Mucosa of descending colon (tissue), 3 donors: ENCODE measurements at regions not wholly inside any gene's neighbourhood (a gene's known extent, or its start where the extent isn't known, plus 50 kb on each side); places are given as distances from the start of the nearest gene placed in this dataset.

Source experiments
- ATAC-seq: fragments of 200-7000 bp; cut with Tn5 transposase; one replicate; pipeline ENCODE4 v1.9.1; 2020; ENCODE audit warnings: mild to moderate bottlenecking, moderate library complexity
- DNase-seq, 3 donors: peaks; one replicate each; pipeline ENCODE4 v3.0.0-alpha.2; 2020
- H3K36me3 ChIP-seq: fragments of 200-600 bp; one replicate; pipeline ENCODE4 v1.8.0; 2021; ENCODE audit warnings: low read depth, mild to moderate bottlenecking
- H3K4me1 ChIP-seq: fragments of 200-600 bp; one replicate; pipeline ENCODE4 v1.8.0; 2021; ENCODE audit warnings: low read depth, mild to moderate bottlenecking
- H3K4me3 ChIP-seq: fragments of 200-600 bp; one replicate; pipeline ENCODE4 v1.8.0; 2021; ENCODE audit warnings: mild to moderate bottlenecking
- H3K9me3 ChIP-seq: fragments of 200-600 bp; one replicate; pipeline ENCODE4 v1.8.0; 2021; ENCODE audit warnings: mild to moderate bottlenecking
- CTCF ChIP-seq: fragments of 200-600 bp; IDR thresholded peaks from one replicate; pipeline ENCODE4 v1.8.0; 2022; ENCODE audit warnings: antibody characterized with exemption, mild to moderate bottlenecking
- intact Hi-C, 2 donors: fragments of 100-400 bp; cut with DNase I in 1 of 2; cut with micrococcal nuclease in 1 of 2; formaldehyde crosslinking; loops; one replicate each; pipeline versions ENCODE4 v1.11.0 to v1.11.1; 2022; cut with DNase I, micrococcal nuclease
- donor health status: DM: no; HTN: no; CAD: no; lungs with moderate emphysema.
- donor health status: DM: no; HTN: no; CAD: no.
- donor health status: DM: no; HTN: yes; CAD: no.

DNA sequence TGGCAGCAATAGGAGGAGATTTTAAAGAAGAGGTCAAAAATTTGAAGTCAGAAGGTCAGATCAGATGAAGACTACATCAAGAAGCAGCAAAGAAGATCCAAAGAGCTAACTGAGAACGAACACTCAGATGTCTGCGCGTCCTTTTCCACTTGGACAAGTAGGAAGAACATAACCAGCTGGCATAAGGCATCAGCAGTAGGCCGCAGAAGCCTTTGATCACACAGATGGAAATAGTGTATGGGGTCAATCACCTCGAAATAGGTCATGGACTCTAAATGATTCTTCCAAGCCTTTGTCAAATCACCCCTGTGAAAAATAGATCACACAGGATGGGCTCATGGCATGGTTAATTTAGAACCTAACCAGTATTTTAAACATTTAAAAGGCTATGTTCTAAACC, 56.4 kb upstream of the TOM1L1 start:
- Histone ChIP-seq H3K9me3 (no peaks in the 10 kb centered on the region), H3K36me3 (no peaks in the 10 kb centered on the region), H3K4me3 (no peak overlapping the region), H3K4me1 (no peaks in the 10 kb centered on the region)
- DNase-seq: no peak
- no peak for ATAC-seq
- intact Hi-C loops: no loop called here
- no peak for TF ChIP-seq CTCF

DNA sequence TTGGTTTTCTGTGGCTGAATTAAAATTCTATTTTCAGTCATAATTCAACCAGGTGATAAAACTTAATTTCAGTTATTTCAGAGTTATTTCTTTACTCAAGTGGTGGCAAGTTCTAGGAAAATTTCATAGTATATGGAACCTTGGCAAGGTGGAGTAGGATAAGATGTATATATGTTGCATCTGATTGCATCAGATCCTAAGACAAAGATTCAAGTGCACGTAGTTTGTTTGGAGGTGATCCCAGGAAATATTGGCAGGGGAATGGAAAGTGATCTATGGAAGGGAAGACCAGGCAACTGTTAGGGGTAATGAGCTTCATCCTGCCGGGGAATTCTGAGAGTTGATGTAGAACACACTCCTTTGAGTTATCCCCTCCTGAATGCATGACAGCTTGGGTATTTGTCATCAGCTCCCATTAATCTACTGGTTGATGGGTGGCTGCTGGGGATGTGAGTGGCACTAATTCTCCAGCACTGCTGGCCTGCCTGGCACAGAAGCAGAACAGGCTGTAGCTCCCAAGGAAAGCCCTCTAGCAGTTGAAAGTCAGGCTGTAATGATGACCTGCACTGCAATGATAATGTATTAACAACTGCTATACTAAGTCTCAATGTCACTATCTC, 52.2 kb upstream of the TOM1L1 start:
- DNase-seq: no peak
- no peak for ATAC-seq
- H3K9me3 ChIP-seq: no peaks in the 10 kb centered on the region
- no peaks in the 10 kb centered on the region for H3K36me3 ChIP-seq
- TF ChIP-seq CTCF: no peak
- H3K4me1 ChIP-seq: no peaks in the 10 kb centered on the region
- intact Hi-C loops: no loop called here
- H3K4me3 ChIP-seq: no peak overlapping the region

GRCh38 chr17:54849660-54850059, 51.0 kb upstream of the TOM1L1 start:
- Histone ChIP-seq H3K4me3 (no peak overlapping the region), H3K36me3 (no peaks in the 10 kb centered on the region), H3K9me3 (no peaks in the 10 kb centered on the region), H3K4me1 (no peaks in the 10 kb centered on the region)
- DNase-seq (no peak), ATAC-seq (no peak)
- intact Hi-C loops: no loop called here
- no peak for TF ChIP-seq CTCF
